GM21737 (cell line): ENCODE measurements at regions not wholly inside any gene's neighbourhood (a gene's known extent, or its start where the extent isn't known, plus 50 kb on each side); places are given as distances from the start of the nearest gene placed in this dataset.

Experiments
- ATAC-seq: cut with Tn5 transposase; IDR thresholded peaks from one replicate; pipeline ENCODE4 v1.9.1; 2021; ENCODE audit warnings: mild to moderate bottlenecking, moderate library complexity; ENCODE audit not compliant: unreplicated experiment

GRCh38 chr3:3689601-3690375 lies 109.4 kb upstream of the LRRN1 start:
- ATAC-seq = no peak

- no peak for ATAC-seq
These were observed 112.2 kb upstream of the LRRN1 start for GRCh38 chr3:3686907-3687648.

- ATAC-seq = no peak
These were observed 113.5 kb upstream of the LRRN1 start for GRCh38 chr3:3685721-3686120.

- ATAC-seq = no peak
These were observed 116.0 kb upstream of the LRRN1 start for GRCh38 chr3:3683261-3683660.

- no peak for ATAC-seq
These were observed 123.4 kb upstream of the LRRN1 start for GRCh38 chr3:3675801-3676200.

GRCh38 chr3:3675186-3675585 lies 124.0 kb upstream of the LRRN1 start:
- no peak for ATAC-seq

GRCh38 chr3:3666664-3667063 lies 132.6 kb upstream of the LRRN1 start:
- ATAC-seq = peak; percentile 98

GRCh38 chr3:3665961-3666640 lies 133.1 kb upstream of the LRRN1 start:
- ATAC-seq = peak; percentile 56

- ATAC-seq = no peak
These were observed 133.7 kb upstream of the LRRN1 start for GRCh38 chr3:3665546-3665945.

GRCh38 chr3:3664935-3665334 lies 134.3 kb upstream of the LRRN1 start:
- ATAC-seq = no peak

- ATAC-seq = no peak
These were observed 136.6 kb upstream of the LRRN1 start for GRCh38 chr3:3662610-3663009.

- no peak for ATAC-seq
These were observed 144.3 kb upstream of the LRRN1 start for GRCh38 chr3:3654916-3655315.

GRCh38 chr3:3648988-3649679 lies 150.1 kb upstream of the LRRN1 start:
- ATAC-seq = no peak

GRCh38 chr3:3646934-3647333 lies 152.3 kb upstream of the LRRN1 start:
- ATAC-seq = no peak

GRCh38 chr3:3646103-3646844 lies 153.0 kb upstream of the LRRN1 start:
- peak; percentile 86 for ATAC-seq

- ATAC-seq = no peak
These were observed 157.3 kb upstream of the LRRN1 start for GRCh38 chr3:3641877-3642455.

- ATAC-seq = no peak
These were observed 160.2 kb upstream of the LRRN1 start for GRCh38 chr3:3639078-3639477.

GRCh38 chr3:3636815-3637214 lies 162.4 kb upstream of the LRRN1 start:
- no peak for ATAC-seq

GRCh38 chr3:3635109-3635508 lies 164.1 kb upstream of the LRRN1 start:
- no peak for ATAC-seq

GRCh38 chr3:3634326-3634725 lies 164.9 kb upstream of the LRRN1 start:
- ATAC-seq = no peak
